Large intestine (tissue), 3 donors: ENCODE measurements at regions not wholly inside any gene's neighbourhood (a gene's known extent, or its start where the extent isn't known, plus 50 kb on each side); places are given as distances from the start of the nearest gene placed in this dataset.

ENCODE experiments used
- DNase-seq, 2 donors: peaks; one replicate each; pipeline versions ENCODE4 v3.0.0 to v3.0.0-alpha.2; 2013
- H3K27ac ChIP-seq: one replicate; pipeline ENCODE4 v1.5.1; 2013; ENCODE audit warnings: low read length
- H3K27me3 ChIP-seq: 2 replicates; pipeline ENCODE4 v1.6.1; 2013; ENCODE audit warnings: low read length; ENCODE audit not compliant: control insufficient read depth, insufficient read depth
- H3K36me3 ChIP-seq: 2 replicates; pipeline ENCODE4 v1.6.1; 2013; ENCODE audit warnings: low read length; ENCODE audit not compliant: control insufficient read depth, insufficient read depth
- H3K4me1 ChIP-seq: one replicate; pipeline ENCODE4 v1.6.1; 2013; ENCODE audit warnings: low read length; ENCODE audit not compliant: control insufficient read depth, insufficient read depth
- H3K4me3 ChIP-seq: one replicate; pipeline ENCODE4 v1.5.1; 2013; ENCODE audit warnings: low read length
- H3K9me3 ChIP-seq: one replicate; pipeline ENCODE4 v1.6.1; 2013; ENCODE audit warnings: mild to moderate bottlenecking, low read depth, low read length, moderate library complexity; ENCODE audit not compliant: control insufficient read depth
- WGBS: methylation state at CpG from one replicate; pipeline ENCODE4 v1.1.5; 2013; ENCODE audit warnings: low lambda C conversion rate; ENCODE audit not compliant: insufficient coverage; 5-methylcytosine and 5-hydroxymethylcytosine counted together

GRCh38 chr1:232875536-232875935 is 70.3 kb downstream of the MAP10 start:
- no peak for DNase-seq
- Histone ChIP-seq H3K9me3 (no peaks in the 10 kb centered on the region), H3K36me3 (no peaks in the 10 kb centered on the region), H3K4me1 (no peaks in the 10 kb centered on the region), H3K27ac (no peak overlapping the region), H3K4me3 (no peak overlapping the region), H3K27me3 (no peaks in the 10 kb centered on the region)
- 100% methylated on average over 1 of the region's 5 CpGs for WGBS

GRCh38 chr1:232876506-232877364 is 71.5 kb downstream of the MAP10 start:
- no peak overlapping the region for H3K4me3 ChIP-seq
- H3K4me1 ChIP-seq = no peaks in the 10 kb centered on the region
- no peak overlapping the region for H3K27ac ChIP-seq
- H3K27me3 ChIP-seq = no peaks in the 10 kb centered on the region
- H3K9me3 ChIP-seq = no peaks in the 10 kb centered on the region
- 100% methylated on average over 4 of the region's 11 CpGs for WGBS
- no peaks in the 10 kb centered on the region for H3K36me3 ChIP-seq
- no peak for DNase-seq

DNA sequence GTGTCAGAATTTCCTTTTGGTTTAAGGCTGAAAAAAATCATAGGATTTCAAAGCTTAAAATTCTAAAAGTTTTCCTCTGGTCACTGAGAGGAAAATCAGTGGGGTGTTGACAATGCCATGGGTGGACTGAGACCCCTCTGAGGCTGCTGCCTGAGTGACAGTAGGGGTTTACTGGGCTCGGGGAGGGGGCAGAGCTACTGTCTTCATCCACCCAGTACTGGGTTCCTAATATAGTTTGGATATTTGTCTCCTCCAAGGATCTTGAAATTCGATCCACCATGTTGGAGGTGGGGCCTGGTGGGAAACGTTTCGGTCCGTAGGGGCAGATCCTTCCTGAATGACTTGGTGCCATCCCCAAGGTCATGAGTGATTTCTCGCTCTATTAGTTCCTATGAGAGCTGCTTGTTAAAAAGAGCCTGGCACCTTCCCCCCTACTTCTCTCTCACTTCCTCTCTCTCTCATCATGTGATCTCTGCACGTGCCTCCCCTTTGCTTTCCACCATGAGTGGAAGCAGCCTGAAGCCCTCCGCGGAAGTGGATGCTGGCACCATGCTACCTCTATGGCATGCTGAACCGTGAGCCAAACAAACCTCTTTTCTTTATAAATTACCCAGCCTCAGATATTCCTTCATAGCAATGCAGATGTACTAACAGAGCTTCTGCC is 72.3 kb downstream of the MAP10 start:
- H3K27me3 ChIP-seq = no peaks in the 10 kb centered on the region
- no peak for DNase-seq
- H3K9me3 ChIP-seq = no peaks in the 10 kb centered on the region
- H3K36me3 ChIP-seq = no peaks in the 10 kb centered on the region
- H3K4me3 ChIP-seq = no peak overlapping the region
- WGBS = 50% methylated on average over 1 of the region's 10 CpGs
- H3K4me1 ChIP-seq = no peaks in the 10 kb centered on the region
- H3K27ac ChIP-seq = no peak overlapping the region

DNA sequence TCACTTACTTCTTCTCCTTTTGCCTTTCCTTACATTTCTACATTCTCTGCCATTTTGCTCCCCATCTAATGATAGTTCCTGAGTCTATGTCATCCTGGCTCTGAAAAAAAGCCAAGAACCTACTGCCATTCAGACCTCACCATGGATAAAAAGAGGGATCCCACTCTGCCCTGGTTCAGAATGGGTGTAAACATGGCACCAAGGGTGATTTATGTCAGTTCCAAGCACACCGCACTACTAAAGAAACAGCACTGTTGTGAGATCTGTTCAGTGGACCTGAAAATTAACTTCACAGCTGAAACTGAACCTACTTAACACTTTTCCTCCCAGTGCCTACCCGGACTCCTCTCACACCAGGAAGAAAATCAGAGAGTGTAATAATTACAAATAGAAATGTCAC is 72.3 kb upstream of the NTPCR start:
- no peak for DNase-seq
- Histone ChIP-seq H3K27ac (no peak overlapping the region), H3K4me3 (no peak overlapping the region), H3K9me3 (no peaks in the 10 kb centered on the region), H3K4me1 (no peaks in the 10 kb centered on the region), H3K36me3 (no peaks in the 10 kb centered on the region), H3K27me3 (no peaks in the 10 kb centered on the region)
- no CpG with 5 or more reads among the region's 2 CpGs for WGBS

DNA sequence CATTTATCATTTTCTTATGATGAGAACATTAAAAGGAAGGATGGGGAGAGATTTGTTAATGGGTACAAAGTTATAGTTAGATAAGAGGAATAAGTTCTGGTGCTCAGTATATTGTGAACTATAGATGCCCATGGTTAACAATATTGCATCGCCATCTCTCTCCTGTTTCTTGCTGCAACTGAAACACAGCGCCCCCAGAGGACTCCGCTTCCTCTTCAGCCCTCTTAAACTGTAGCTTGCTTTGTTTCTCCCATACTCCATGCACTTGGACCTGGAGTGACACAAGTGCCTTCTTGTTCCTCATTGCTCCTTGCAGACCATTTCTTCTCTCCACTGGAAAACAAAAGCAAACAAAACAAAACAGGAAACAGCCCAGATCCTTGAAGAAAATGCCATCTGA is 70.1 kb upstream of the NTPCR start:
- Histone ChIP-seq H3K36me3 (no peaks in the 10 kb centered on the region), H3K4me3 (no peak overlapping the region), H3K27me3 (no peaks in the 10 kb centered on the region), H3K9me3 (no peaks in the 10 kb centered on the region), H3K27ac (no peak overlapping the region), H3K4me1 (no peaks in the 10 kb centered on the region)
- DNase-seq = peak; percentile 26 to 58
- no CpG with 5 or more reads among the region's 3 CpGs for WGBS

DNA sequence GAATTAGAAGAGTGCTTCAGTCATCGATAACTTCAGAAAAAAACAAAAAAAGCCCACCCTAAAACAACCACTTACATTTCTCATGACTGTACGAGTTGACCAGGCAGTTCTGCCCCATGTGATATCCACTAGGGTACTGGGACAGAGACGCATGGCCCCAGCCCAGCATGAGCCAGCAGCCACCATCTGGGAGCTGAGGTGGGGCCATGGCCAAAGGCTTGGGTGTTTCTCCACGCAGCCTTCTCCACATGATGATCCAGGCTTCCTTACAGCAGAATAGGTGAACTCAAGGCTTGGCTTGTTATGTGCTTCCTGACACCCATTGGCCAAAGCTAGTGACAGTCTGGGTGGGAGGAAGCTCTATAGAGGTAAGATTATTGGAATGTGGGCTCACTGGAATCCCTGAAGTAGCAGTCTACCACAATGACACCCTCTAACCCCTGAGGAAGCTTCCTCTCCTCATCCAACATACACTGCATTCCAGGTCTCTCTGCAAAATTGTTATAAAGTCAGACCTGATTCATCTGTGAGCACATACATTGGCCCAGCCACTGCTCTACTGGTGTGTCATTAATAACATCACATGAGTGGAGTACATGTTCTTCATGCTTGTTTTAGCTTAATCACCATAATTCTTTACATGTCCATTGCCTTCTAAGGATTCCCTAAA is 66.3 kb upstream of the NTPCR start:
- no CpG with 5 or more reads among the region's 4 CpGs for WGBS
- Histone ChIP-seq H3K36me3 (no peaks in the 10 kb centered on the region), H3K27ac (no peak overlapping the region), H3K9me3 (no peaks in the 10 kb centered on the region), H3K4me1 (peaks cover 12% of the 10 kb centered on the region), H3K27me3 (no peaks in the 10 kb centered on the region), H3K4me3 (no peak overlapping the region)
- no peak for DNase-seq

DNA sequence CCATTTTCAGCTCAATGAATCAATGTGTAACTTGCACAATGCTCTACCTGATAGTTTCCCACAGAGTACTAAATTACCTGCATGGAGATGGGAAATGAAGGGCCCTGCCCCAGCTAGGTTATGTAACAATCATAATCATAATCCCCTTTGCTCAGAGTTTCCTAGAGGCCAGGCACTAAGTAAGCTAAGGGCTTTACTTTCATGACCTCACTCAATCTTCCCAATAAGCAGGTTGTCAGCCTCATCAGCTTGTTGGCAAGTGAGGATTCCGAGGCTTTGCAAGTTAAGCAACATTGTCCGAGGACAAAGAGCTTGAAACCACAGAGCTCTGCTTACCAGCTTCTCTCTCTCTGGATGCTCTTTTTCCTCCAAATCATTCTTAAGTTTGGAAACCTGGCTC is 64.1 kb upstream of the NTPCR start:
- H3K9me3 ChIP-seq = no peaks in the 10 kb centered on the region
- no peaks in the 10 kb centered on the region for H3K36me3 ChIP-seq
- no peak overlapping the region for H3K4me3 ChIP-seq
- no peaks in the 10 kb centered on the region for H3K27me3 ChIP-seq
- WGBS = no CpG with 5 or more reads among the region's 2 CpGs
- H3K4me1 ChIP-seq = peaks cover 12% of the 10 kb centered on the region
- H3K27ac ChIP-seq = peak overlapping the region; percentile 41
- DNase-seq = peak; percentile 53 to 75

GRCh38 chr1:232890340-232890943 is 60.0 kb upstream of the NTPCR start:
- Histone ChIP-seq H3K27me3 (no peaks in the 10 kb centered on the region), H3K9me3 (peaks cover 3% of the 10 kb centered on the region), H3K27ac (no peak overlapping the region), H3K36me3 (no peaks in the 10 kb centered on the region), H3K4me1 (peaks cover 12% of the 10 kb centered on the region), H3K4me3 (no peak overlapping the region)
- DNase-seq = no peak
- 100% methylated on average over 1 of the region's 5 CpGs for WGBS

GRCh38 chr1:232891071-232891470 is 59.3 kb upstream of the NTPCR start:
- no CpG with 5 or more reads among the region's 5 CpGs for WGBS
- H3K36me3 ChIP-seq = no peaks in the 10 kb centered on the region
- no peak for DNase-seq

GRCh38 chr1:232891656-232892317 is 58.6 kb upstream of the NTPCR start:
- no peak for DNase-seq
- no peak overlapping the region for H3K4me3 ChIP-seq
- peaks cover 3% of the 10 kb centered on the region for H3K9me3 ChIP-seq
- H3K36me3 ChIP-seq = no peaks in the 10 kb centered on the region
- no CpG with 5 or more reads among the region's 6 CpGs for WGBS
- H3K27ac ChIP-seq = no peak overlapping the region
- peaks cover 2% of the 10 kb centered on the region for H3K4me1 ChIP-seq
- H3K27me3 ChIP-seq = no peaks in the 10 kb centered on the region

More at GRCh38 chr1:232891071-232891470, 59.3 kb upstream of the NTPCR start:
- no peaks in the 10 kb centered on the region for H3K27me3 ChIP-seq
- no peak overlapping the region for H3K27ac ChIP-seq
- H3K4me1 ChIP-seq = peaks cover 7% of the 10 kb centered on the region
- peaks cover 3% of the 10 kb centered on the region for H3K9me3 ChIP-seq
- no peak overlapping the region for H3K4me3 ChIP-seq
